Psoas muscle (tissue), 7 donors: ENCODE measurements at regions not wholly inside any gene's neighbourhood (a gene's known extent, or its start where the extent isn't known, plus 50 kb on each side); places are given as distances from the start of the nearest gene placed in this dataset.
"Not testable (repeated sequence)": the region's sequence is repeated elsewhere in the genome, so short reads cannot be mapped to it uniquely, and the experiment has no call there.

ENCODE experiments used
- ATAC-seq, 4 donors: fragments of 200-7000 bp; cut with Tn5 transposase; one replicate each; pipeline ENCODE4 v1.9.1; 2020; ENCODE audit warnings: moderate library complexity in 3 of 4, mild to moderate bottlenecking in 2 of 4
- DNase-seq, 2 donors: peaks; one replicate each; pipeline ENCODE4 v3.0.0-alpha.2; 2020
- H3K27ac ChIP-seq: fragments of 200-600 bp; one replicate; pipeline ENCODE4 v1.8.0; 2022
- H3K27me3 ChIP-seq, 3 donors: fragments of 200-600 bp in 1 of 3; one replicate each; pipeline versions ENCODE4 v1.6.1 to v1.8.0; 2013 to 2022; ENCODE audit warnings: low read length in 2 of 3, mild to moderate bottlenecking in 2 of 3, moderate library complexity in 1 of 3; ENCODE audit not compliant: insufficient read depth in 3 of 3
- H3K36me3 ChIP-seq, 2 donors: fragments of 200-600 bp in 1 of 2; one replicate each; pipeline versions ENCODE4 v1.6.1 to v1.8.0; 2013 to 2022; ENCODE audit warnings: low read depth in 1 of 2, mild to moderate bottlenecking in 1 of 2, moderate library complexity in 1 of 2; ENCODE audit not compliant: insufficient read depth in 1 of 2
- H3K4me1 ChIP-seq: fragments of 200-600 bp; one replicate; pipeline ENCODE4 v1.8.0; 2022
- H3K4me3 ChIP-seq: fragments of 200-600 bp; one replicate; pipeline ENCODE4 v1.8.0; 2022; ENCODE audit warnings: mild to moderate bottlenecking
- H3K9me3 ChIP-seq: fragments of 200-600 bp; one replicate; pipeline ENCODE4 v1.8.0; 2022
- WGBS, 3 donors: extraction: QIAGEN DNeasy Blood & Tissue Kit; methylation state at CpG; one replicate each; pipeline versions ENCODE4 v1.1.6 to v1.1.7; 2013; 5-methylcytosine and 5-hydroxymethylcytosine counted together
- intact Hi-C, 2 donors: fragments of 100-400 bp; cut with DNase I; formaldehyde crosslinking; loops; one replicate each; pipeline versions ENCODE4 v1.11.0 to v1.14.2; 2022
- TF ChIP-seq, protein P1 (sequence below): fragments of 200-600 bp; IDR thresholded peaks from one replicate; pipeline ENCODE4 v1.8.0; 2022; ENCODE audit warnings: antibody characterized with exemption
- donor health status: healthy with polysubstance abuse.
- donor health status: DM: no; HTN: no; CAD: no; lungs with moderate emphysema.
- donor health status: Bipolar disorder and iron deficiency.
- donor health status: healthy.
- donor health status: DM: yes; HTN: yes; CAD: no.
- donor health status: DM: no; HTN: no; CAD: no.
- donor health status: DM: yes; HTN: yes; CAD: no.

DNA sequence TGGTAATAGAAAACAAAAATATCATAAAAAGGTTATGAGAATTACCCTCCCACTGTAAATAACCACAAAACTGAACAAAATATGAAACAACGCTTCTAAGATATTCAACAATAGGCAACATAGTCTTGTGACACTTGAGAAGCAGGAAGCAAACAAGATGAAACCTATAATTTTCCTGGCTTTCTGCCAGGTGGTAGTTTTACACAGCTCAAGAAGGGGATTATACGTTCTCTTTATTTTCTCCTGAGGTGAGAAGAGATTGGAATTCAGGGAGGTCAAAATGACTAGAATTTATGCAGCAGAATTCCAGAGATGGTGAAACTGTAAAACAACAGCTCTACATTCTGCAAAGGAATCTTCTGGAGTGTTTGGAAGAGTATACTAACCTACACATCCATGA, 186.0 kb downstream of the HHIP start:
- intact Hi-C loops: no loop called here
- H3K9me3 ChIP-seq: no peaks in the 10 kb centered on the region
- H3K4me1 ChIP-seq: no peaks in the 10 kb centered on the region
- H3K36me3 ChIP-seq: no peaks in the 10 kb centered on the region
- no peak for DNase-seq
- TF ChIP-seq, protein P1, sequence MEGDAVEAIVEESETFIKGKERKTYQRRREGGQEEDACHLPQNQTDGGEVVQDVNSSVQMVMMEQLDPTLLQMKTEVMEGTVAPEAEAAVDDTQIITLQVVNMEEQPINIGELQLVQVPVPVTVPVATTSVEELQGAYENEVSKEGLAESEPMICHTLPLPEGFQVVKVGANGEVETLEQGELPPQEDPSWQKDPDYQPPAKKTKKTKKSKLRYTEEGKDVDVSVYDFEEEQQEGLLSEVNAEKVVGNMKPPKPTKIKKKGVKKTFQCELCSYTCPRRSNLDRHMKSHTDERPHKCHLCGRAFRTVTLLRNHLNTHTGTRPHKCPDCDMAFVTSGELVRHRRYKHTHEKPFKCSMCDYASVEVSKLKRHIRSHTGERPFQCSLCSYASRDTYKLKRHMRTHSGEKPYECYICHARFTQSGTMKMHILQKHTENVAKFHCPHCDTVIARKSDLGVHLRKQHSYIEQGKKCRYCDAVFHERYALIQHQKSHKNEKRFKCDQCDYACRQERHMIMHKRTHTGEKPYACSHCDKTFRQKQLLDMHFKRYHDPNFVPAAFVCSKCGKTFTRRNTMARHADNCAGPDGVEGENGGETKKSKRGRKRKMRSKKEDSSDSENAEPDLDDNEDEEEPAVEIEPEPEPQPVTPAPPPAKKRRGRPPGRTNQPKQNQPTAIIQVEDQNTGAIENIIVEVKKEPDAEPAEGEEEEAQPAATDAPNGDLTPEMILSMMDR: no peak
- no peak overlapping the region for H3K27ac ChIP-seq
- H3K4me3 ChIP-seq: no peak overlapping the region
- no peak for ATAC-seq
- H3K27me3 ChIP-seq: no peaks in the 10 kb centered on the region
- whole genome bisulfite sequencing, 3 donors: 25 to 39% (median 25%) methylated on average over 2 of the region's 2 CpGs

DNA sequence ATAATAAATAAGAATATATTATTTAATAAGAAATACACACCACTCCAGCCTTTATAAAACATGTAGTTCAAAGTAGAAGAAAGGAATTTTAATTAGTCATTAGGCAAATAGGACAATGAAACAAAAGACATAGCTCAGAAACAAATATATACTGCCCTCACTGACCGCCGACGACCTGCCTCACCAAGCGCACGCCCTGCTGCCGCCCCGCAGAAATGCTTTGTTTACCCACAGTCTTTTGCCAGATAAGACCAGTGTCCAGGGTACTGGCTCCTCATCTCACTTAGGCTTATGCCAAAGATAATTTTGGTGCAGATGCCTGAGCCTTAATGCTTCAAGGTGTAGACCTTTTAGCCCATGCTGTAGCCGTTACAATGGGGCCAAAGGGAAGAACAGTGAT, 199.5 kb downstream of the HHIP start:
- TF ChIP-seq, protein P1: no peak
- intact Hi-C loops: no loop called here
- no peak for ATAC-seq
- no peaks in the 10 kb centered on the region for H3K27me3 ChIP-seq
- no peak for DNase-seq
- H3K9me3 ChIP-seq: peaks cover 12% of the 10 kb centered on the region
- no peak overlapping the region for H3K4me3 ChIP-seq
- no peaks in the 10 kb centered on the region for H3K4me1 ChIP-seq
- no peaks in the 10 kb centered on the region for H3K36me3 ChIP-seq
- WGBS, 3 donors: 90 to 94% (median 91%) methylated on average over 8 of the region's 8 CpGs
- no peak overlapping the region for H3K27ac ChIP-seq

DNA sequence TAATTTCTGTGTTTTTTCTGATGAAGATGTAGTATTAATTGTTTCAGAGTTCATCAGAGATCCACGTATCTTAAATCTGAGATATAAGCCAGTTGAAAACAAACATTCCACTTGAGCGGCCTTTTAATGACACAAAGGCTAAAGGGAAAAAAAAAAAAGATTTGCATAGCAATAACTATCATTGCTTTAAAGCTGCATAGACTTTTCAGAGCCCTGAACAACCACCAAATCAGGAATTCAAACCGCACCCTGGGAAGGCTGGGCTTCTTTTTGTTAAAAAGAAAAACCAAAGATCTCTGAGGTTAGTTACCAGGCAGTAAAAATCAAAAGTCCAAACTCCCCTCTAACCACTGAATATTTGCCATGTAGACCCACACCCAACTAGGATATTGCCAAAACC, 206.0 kb downstream of the HHIP start:
- 86 to 95% (median 90%) methylated on average over 3 of the region's 3 CpGs for WGBS, 3 donors

DNA sequence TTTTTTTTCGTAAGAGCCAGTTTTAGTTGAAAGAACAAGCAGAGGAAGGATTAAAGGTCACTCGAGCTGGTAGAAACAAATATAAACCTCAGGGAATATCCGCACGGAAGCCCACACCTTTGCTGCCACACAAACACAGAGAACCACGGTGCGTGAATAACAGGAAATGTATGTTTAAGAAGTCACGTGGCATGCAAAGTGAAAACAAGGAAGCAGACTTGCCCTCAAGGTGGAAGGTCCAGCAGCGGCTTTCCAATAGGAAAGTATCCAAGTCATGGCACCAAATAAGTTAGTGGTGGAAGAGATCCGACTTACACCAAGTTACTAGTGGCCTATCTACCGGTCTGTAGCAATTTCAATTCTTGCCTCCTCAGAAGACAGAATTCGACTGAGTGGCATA, 215.5 kb downstream of the HHIP start:
- Histone ChIP-seq H3K4me1 (no peaks in the 10 kb centered on the region), H3K27ac (no peak overlapping the region), H3K36me3 (no peaks in the 10 kb centered on the region), H3K9me3 (no peaks in the 10 kb centered on the region), H3K4me3 (no peak overlapping the region), H3K27me3 (no peaks in the 10 kb centered on the region)
- intact Hi-C loops: no loop called here
- ATAC-seq: no peak
- 80 to 87% (median 82%) methylated on average over 11 of the region's 11 CpGs for WGBS, 3 donors
- TF ChIP-seq, protein P1: no peak
- DNase-seq: no peak

More for the DNA sequence above, 206.0 kb downstream of the HHIP start:
- Histone ChIP-seq H3K4me3 (no peak overlapping the region), H3K27me3 (no peaks in the 10 kb centered on the region), H3K4me1 (no peaks in the 10 kb centered on the region), H3K9me3 (no peaks in the 10 kb centered on the region), H3K36me3 (no peaks in the 10 kb centered on the region), H3K27ac (no peak overlapping the region)
- no peak for ATAC-seq
- intact Hi-C loops: no loop called here
- TF ChIP-seq, protein P1: no peak
- no peak for DNase-seq

DNA sequence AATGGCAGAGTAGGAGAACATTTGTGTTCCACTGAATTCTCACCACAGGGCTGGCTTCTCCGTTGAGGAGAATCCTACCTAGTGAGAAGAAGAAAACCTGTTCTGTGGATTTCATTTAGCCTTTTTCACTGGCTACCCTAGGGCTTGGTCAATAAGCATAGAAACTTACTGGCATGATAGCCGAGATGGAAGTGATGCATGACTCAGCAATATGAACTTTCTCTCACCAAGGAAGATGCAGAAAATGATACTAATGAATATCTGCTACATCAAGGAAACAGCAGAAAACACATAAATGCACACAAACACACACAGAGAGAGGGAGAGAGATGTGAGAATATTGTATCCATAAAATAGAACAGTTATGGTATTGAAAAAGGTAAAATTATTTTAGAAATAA, 216.3 kb downstream of the HHIP start:
- Histone ChIP-seq H3K9me3 (no peaks in the 10 kb centered on the region), H3K4me1 (no peaks in the 10 kb centered on the region), H3K36me3 (no peaks in the 10 kb centered on the region), H3K27ac (no peak overlapping the region), H3K4me3 (no peak overlapping the region), H3K27me3 (no peaks in the 10 kb centered on the region)
- TF ChIP-seq, protein P1: no peak
- WGBS, 3 donors: 70 to 82% (median 80%) methylated on average over 2 of the region's 2 CpGs
- intact Hi-C loops: no loop called here
- ATAC-seq (no peak), DNase-seq (no peak)

DNA sequence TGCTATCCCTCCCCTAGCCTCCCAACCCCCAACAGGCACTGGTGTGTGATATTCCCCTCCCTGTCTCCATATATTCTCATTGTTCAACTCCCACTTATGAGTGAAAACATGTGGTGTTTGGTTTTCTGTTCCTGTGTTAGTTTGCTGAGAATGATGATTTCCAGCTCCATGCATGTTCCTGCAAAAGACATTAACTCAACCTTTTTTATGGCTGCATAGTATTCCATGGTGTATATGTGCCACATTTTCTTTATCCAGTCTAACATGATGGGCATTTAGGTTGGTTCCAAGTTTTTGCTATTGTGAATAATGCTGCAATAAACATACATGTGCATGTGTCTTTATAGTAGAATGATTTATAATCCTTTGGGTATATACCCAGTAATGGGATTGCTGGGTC, 218.9 kb downstream of the HHIP start:
- H3K4me3 ChIP-seq, H3K9me3 ChIP-seq, H3K4me1 ChIP-seq, DNase-seq, H3K27ac ChIP-seq, intact Hi-C loops, H3K27me3 ChIP-seq, H3K36me3 ChIP-seq, ATAC-seq: not testable (repeated sequence)
